HG03280 (cell line): ENCODE measurements at regions not wholly inside any gene's neighbourhood (a gene's known extent, or its start where the extent isn't known, plus 50 kb on each side); places are given as distances from the start of the nearest gene placed in this dataset.
"Not testable (repeated sequence)": the region's sequence is repeated elsewhere in the genome, so short reads cannot be mapped to it uniquely, and the experiment has no call there.

Source experiments
- ATAC-seq: cut with Tn5 transposase; IDR thresholded peaks from one replicate; pipeline ENCODE4 v1.9.1; 2021; ENCODE audit warnings: mild to moderate bottlenecking, moderate library complexity; ENCODE audit not compliant: unreplicated experiment

GRCh38 chr14:29353513-29353912 is 574.1 kb downstream of the PRKD1 start:
- no peak for ATAC-seq

GRCh38 chr14:29354486-29354885 is 573.2 kb downstream of the PRKD1 start:
- ATAC-seq, result no peak

GRCh38 chr14:29355331-29355730 is 572.3 kb downstream of the PRKD1 start:
- no peak for ATAC-seq

GRCh38 chr14:29355846-29356245 is 571.8 kb downstream of the PRKD1 start:
- no peak for ATAC-seq

GRCh38 chr14:29360656-29361055 is 567.0 kb downstream of the PRKD1 start:
- no peak for ATAC-seq

GRCh38 chr14:29370024-29370423 is 557.6 kb downstream of the PRKD1 start:
- ATAC-seq, result no peak

- ATAC-seq, result no peak
Measured at GRCh38 chr14:29376237-29376636, 551.4 kb downstream of the PRKD1 start.

GRCh38 chr14:29380826-29381225 is 546.8 kb downstream of the PRKD1 start:
- ATAC-seq, result no peak

- ATAC-seq, result no peak
Measured at GRCh38 chr14:29388571-29388970, 539.1 kb downstream of the PRKD1 start.

GRCh38 chr14:29390081-29390832 is 537.4 kb downstream of the PRKD1 start:
- ATAC-seq, result no peak

- no peak for ATAC-seq
Measured at GRCh38 chr14:29391231-29391630, 536.4 kb downstream of the PRKD1 start.

- ATAC-seq, result no peak
Measured at GRCh38 chr14:29391801-29392200, 535.8 kb downstream of the PRKD1 start.

GRCh38 chr14:29392287-29392686 is 535.4 kb downstream of the PRKD1 start:
- no peak for ATAC-seq

- ATAC-seq, result no peak
Measured at GRCh38 chr14:29403091-29403490, 524.6 kb downstream of the PRKD1 start.

GRCh38 chr14:29410581-29410980 is 517.1 kb downstream of the PRKD1 start:
- no peak for ATAC-seq

GRCh38 chr14:29414931-29415330 is 512.7 kb downstream of the PRKD1 start:
- not testable (repeated sequence) for ATAC-seq

- ATAC-seq, result no peak
Measured at GRCh38 chr14:29419736-29420135, 507.9 kb downstream of the PRKD1 start.

- no peak for ATAC-seq
Measured at GRCh38 chr14:29421156-29421728, 506.4 kb downstream of the PRKD1 start.

- ATAC-seq, result no peak
Measured at GRCh38 chr14:29425705-29426482, 501.8 kb downstream of the PRKD1 start.

GRCh38 chr14:29442696-29443095 is 485.0 kb downstream of the PRKD1 start:
- no peak for ATAC-seq

- no peak for ATAC-seq
Measured at GRCh38 chr14:29444216-29444615, 483.4 kb downstream of the PRKD1 start.

- ATAC-seq, result no peak
Measured at GRCh38 chr14:29444805-29445204, 482.8 kb downstream of the PRKD1 start.
